ENCODE measurements at regions not wholly inside any gene's neighbourhood (a gene's known extent, or its start where the extent isn't known, plus 50 kb on each side); places are given as distances from the start of the nearest gene placed in this dataset.

DNA sequence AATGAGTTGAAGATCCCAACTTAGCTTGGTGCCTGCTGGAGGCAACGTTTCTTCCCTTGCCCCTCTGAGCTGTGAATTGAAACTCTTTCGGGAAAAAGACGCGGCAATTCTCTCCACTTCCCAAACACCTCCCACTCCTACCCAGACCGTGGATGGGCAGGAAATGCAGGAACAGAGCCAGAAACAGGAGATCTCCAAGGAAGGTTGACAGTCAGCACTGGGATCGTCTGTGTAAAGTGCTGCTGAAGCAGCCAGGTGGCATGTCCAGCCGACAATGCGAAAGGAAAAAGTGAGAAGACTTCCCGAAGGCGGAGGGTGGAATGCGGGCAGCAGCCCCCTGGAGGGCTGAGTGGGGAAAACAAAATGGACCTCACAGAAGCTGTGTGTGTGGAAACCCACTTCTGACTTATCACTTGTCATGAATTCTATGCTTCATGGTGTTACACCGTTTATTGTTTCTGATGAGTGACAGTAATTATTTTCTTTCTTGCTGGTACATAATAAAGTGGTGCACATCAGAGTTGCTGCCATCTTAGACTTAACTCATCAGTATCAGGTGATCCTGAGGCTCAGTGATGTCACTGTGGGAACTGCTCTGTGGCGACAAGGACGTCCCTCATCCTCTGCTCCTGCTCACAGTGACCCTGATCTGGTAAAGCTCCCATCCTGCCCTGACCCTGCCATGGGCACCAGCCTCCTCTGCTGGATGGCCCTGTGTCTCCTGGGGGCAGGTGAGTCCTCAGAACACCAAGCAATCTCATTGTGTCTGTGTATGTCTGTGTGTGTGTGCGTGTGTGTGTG lies 220.5 kb upstream of the PRSS1 start:
- BruUV-seq (replicated peaks): no TSS peak
- Histone ChIP-seq H3K4me3 (ENCODE audit: low read depth, low read length, poor library complexity, severe bottlenecking) (no peak overlapping the region), H3K9me3 (ENCODE audit: low read depth, low read length, poor library complexity, severe bottlenecking) (no peaks in the 10 kb centered on the region), H3K36me3 (ENCODE audit: insufficient read depth, low read length, poor library complexity, severe bottlenecking) (no peaks in the 10 kb centered on the region), H3K4me1 (ENCODE audit: insufficient read depth, low read length, poor library complexity, severe bottlenecking) (no peaks in the 10 kb centered on the region), H3K27me3 (replicated peaks; ENCODE audit: insufficient read depth, low read depth, low read length, poor library complexity) (peaks cover 67% of the 10 kb centered on the region), H3K27ac (ENCODE audit: low read depth, low read length, poor library complexity, severe bottlenecking) (no peak overlapping the region)
- ChIA-PET CTCF (no interaction called here), POLR2A (ENCODE audit: low non-redundant PET) (no interaction called here)
- intact Hi-C loops (cut with micrococcal nuclease; ENCODE audit: unreplicated experiment): no loop called here
- no peak for DNase-seq (ENCODE audit: low spot score)
- TF ChIP-seq EZH2 (IDR thresholded peaks at IDR 0.05; ENCODE audit: borderline replicate concordance, low read depth, low read length, poor library complexity, severe bottlenecking): peak; percentile 56
- TF ChIP-seq, protein P1, sequence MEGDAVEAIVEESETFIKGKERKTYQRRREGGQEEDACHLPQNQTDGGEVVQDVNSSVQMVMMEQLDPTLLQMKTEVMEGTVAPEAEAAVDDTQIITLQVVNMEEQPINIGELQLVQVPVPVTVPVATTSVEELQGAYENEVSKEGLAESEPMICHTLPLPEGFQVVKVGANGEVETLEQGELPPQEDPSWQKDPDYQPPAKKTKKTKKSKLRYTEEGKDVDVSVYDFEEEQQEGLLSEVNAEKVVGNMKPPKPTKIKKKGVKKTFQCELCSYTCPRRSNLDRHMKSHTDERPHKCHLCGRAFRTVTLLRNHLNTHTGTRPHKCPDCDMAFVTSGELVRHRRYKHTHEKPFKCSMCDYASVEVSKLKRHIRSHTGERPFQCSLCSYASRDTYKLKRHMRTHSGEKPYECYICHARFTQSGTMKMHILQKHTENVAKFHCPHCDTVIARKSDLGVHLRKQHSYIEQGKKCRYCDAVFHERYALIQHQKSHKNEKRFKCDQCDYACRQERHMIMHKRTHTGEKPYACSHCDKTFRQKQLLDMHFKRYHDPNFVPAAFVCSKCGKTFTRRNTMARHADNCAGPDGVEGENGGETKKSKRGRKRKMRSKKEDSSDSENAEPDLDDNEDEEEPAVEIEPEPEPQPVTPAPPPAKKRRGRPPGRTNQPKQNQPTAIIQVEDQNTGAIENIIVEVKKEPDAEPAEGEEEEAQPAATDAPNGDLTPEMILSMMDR (conservative IDR thresholded peaks at IDR 0.05; ENCODE audit: low read depth, low read length): no peak

DNA sequence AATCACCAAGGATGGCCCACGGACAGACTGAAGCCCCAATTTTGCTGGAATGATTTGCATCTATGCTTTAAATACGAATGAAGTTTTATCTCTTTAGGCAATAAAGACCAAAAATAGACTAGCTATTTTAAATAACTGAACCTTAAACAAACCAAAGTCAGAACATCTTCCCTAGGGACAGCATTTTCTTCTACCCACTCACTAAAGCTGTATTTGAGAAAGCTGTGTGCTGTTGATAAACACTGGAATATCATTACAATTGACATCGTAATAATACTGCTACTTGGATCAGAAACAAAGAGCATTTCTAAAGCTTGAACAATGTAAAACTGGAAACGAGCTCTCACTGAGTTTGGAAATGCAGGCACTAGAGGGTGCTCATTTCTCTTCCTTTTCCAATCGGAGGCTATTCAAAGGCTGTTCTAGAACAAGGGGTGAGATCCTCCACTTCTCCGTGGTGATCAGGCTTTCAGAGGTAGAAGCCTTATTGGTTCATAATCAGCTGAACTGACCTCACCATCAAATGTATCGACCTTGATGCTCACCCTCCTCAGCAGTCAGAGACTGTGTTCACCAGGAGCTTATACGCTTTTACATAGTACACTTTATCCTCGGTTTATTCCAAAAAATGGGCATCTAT lies 225.3 kb upstream of the PRSS1 start:
- no peaks in the 10 kb centered on the region for H3K9me3 ChIP-seq (ENCODE audit: low read depth, low read length, poor library complexity, severe bottlenecking)
- H3K27ac ChIP-seq (ENCODE audit: low read depth, low read length, poor library complexity, severe bottlenecking): no peak overlapping the region
- H3K36me3 ChIP-seq (ENCODE audit: insufficient read depth, low read length, poor library complexity, severe bottlenecking): no peaks in the 10 kb centered on the region
- ChIA-PET CTCF (no interaction called here), POLR2A (ENCODE audit: low non-redundant PET) (no interaction called here)
- BruUV-seq (replicated peaks): no TSS peak
- intact Hi-C loops (cut with micrococcal nuclease; ENCODE audit: unreplicated experiment): no loop called here
- H3K4me3 ChIP-seq (ENCODE audit: low read depth, low read length, poor library complexity, severe bottlenecking): no peak overlapping the region
- H3K27me3 ChIP-seq (replicated peaks; ENCODE audit: insufficient read depth, low read depth, low read length, poor library complexity): peaks cover 33% of the 10 kb centered on the region
- no peak for TF ChIP-seq EZH2 (IDR thresholded peaks at IDR 0.05; ENCODE audit: borderline replicate concordance, low read depth, low read length, poor library complexity, severe bottlenecking)
- TF ChIP-seq, protein P1 (conservative IDR thresholded peaks at IDR 0.05; ENCODE audit: low read depth, low read length): no peak; the same call in 1 of the 2 replicates
- no peak for DNase-seq (ENCODE audit: low spot score)
- no peaks in the 10 kb centered on the region for H3K4me1 ChIP-seq (ENCODE audit: insufficient read depth, low read length, poor library complexity, severe bottlenecking)

DNA sequence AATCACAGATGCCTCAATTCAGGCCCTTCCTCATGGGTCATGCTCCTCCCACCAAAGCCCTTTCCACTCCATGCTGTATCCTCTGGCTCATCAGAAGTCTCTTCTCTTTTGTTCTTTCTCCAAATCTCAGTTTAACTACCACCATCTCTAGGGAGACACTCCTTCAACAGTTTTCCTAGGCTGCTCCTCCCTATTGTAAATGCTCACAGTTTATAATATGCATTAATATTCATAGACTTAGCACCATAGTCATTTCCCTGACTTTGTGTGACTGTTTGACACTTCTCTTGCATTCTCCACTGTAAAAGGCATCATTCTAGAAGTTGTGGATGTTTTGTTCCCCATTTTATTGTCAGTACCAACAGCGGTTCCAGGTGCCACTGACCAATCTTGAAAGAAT lies 226.5 kb upstream of the PRSS1 start:
- no peak for TF ChIP-seq EZH2 (IDR thresholded peaks at IDR 0.05; ENCODE audit: borderline replicate concordance, low read depth, low read length, poor library complexity, severe bottlenecking)
- TF ChIP-seq, protein P1 (conservative IDR thresholded peaks at IDR 0.05; ENCODE audit: low read depth, low read length): no peak
- DNase-seq (ENCODE audit: low spot score): no peak
- CTCF ChIA-PET: no interaction called here
- H3K36me3 ChIP-seq (ENCODE audit: insufficient read depth, low read length, poor library complexity, severe bottlenecking): no peaks in the 10 kb centered on the region
- POLR2A ChIA-PET (ENCODE audit: low non-redundant PET): no interaction called here
- no TSS peak for BruUV-seq (replicated peaks)
- peaks cover 25% of the 10 kb centered on the region for H3K27me3 ChIP-seq (replicated peaks; ENCODE audit: insufficient read depth, low read depth, low read length, poor library complexity)
- no peak overlapping the region for H3K27ac ChIP-seq (ENCODE audit: low read depth, low read length, poor library complexity, severe bottlenecking)
- no peaks in the 10 kb centered on the region for H3K9me3 ChIP-seq (ENCODE audit: low read depth, low read length, poor library complexity, severe bottlenecking)
- no peak overlapping the region for H3K4me3 ChIP-seq (ENCODE audit: low read depth, low read length, poor library complexity, severe bottlenecking)
- H3K4me1 ChIP-seq (ENCODE audit: insufficient read depth, low read length, poor library complexity, severe bottlenecking): no peaks in the 10 kb centered on the region
- intact Hi-C loops (cut with micrococcal nuclease; ENCODE audit: unreplicated experiment): loop anchor here (1.0 kb wide), 1 partner anchor 20 kb away; no protein-coding TSS in a partner anchor
